Smooth muscle cell (in vitro differentiated cells): ENCODE measurements at regions not wholly inside any gene's neighbourhood (a gene's known extent, or its start where the extent isn't known, plus 50 kb on each side); places are given as distances from the start of the nearest gene placed in this dataset.

ENCODE experiments used
- DNase-seq: peaks from one replicate; lab custom pipeline; 2025; ENCODE audit not compliant: unreplicated experiment; lab: John Stamatoyannopoulos, UW
- H2AFZ ChIP-seq: fragments of 200-600 bp; sonication (generic); 2 replicates; pipeline ENCODE4 v1.6.0; 2016; ENCODE audit warnings: antibody characterized with exemption, low read depth, mild to moderate bottlenecking
- H3F3A ChIP-seq: fragments of 200-600 bp; sonication (generic); 2 replicates; pipeline ENCODE4 v1.6.0; 2017; ENCODE audit warnings: antibody characterized with exemption, low read depth
- H3K27ac ChIP-seq: fragments of 200-600 bp; sonication (generic); 2 replicates; pipeline ENCODE4 v1.5.1; 2016; ENCODE audit warnings: low read depth, mild to moderate bottlenecking
- H3K27me3 ChIP-seq: fragments of 200-600 bp; sonication (generic); 2 replicates; pipeline ENCODE4 v1.6.1; 2016; ENCODE audit warnings: low read depth, mild to moderate bottlenecking
- H3K36me3 ChIP-seq: fragments of 200-600 bp; sonication (generic); 2 replicates; pipeline ENCODE4 v1.5.1; 2016; ENCODE audit warnings: low read depth
- H3K4me1 ChIP-seq: fragments of 200-600 bp; sonication (generic); 2 replicates; pipeline ENCODE4 v1.5.1; 2016; ENCODE audit warnings: low read depth
- H3K4me2 ChIP-seq: fragments of 200-600 bp; sonication (generic); 2 replicates; pipeline ENCODE4 v1.6.0; 2016; ENCODE audit warnings: mild to moderate bottlenecking
- H3K4me3 ChIP-seq: fragments of 200-600 bp; sonication (generic); 2 replicates; pipeline ENCODE4 v1.5.1; 2016; ENCODE audit warnings: mild to moderate bottlenecking
- H3K79me2 ChIP-seq: fragments of 200-600 bp; sonication (generic); 2 replicates; pipeline ENCODE4 v1.6.0; 2016; ENCODE audit warnings: low read depth, mild to moderate bottlenecking
- H3K9ac ChIP-seq: fragments of 200-600 bp; sonication (generic); 2 replicates; pipeline ENCODE4 v1.6.0; 2016; ENCODE audit warnings: low read depth
- H3K9me3 ChIP-seq: fragments of 200-600 bp; sonication (generic); replicated peaks from 2 replicates; pipeline ENCODE4 v1.5.1; 2016; ENCODE audit warnings: low read depth
- H4K20me1 ChIP-seq: fragments of 200-600 bp; sonication (generic); 2 replicates; pipeline ENCODE4 v1.6.0; 2016; ENCODE audit warnings: low read depth
- CTCF ChIP-seq: fragments of 200-600 bp; sonication (generic); IDR thresholded peaks from 2 replicates; pipeline ENCODE4 v1.5.1; 2017; ENCODE audit warnings: borderline replicate concordance, mild to moderate bottlenecking, antibody characterized with exemption; ENCODE audit not compliant: insufficient read depth, poor library complexity, severe bottlenecking
- WGBS: methylation state at CpG from one replicate; pipeline ENCODE4 v1.1.7; 2016; ENCODE audit warnings: low lambda C conversion rate; 5-methylcytosine and 5-hydroxymethylcytosine counted together

GRCh38 chr2:172339371-172340010 lies 87.9 kb upstream of the ITGA6 start:
- DNase-seq: no peak
- H3K27me3 ChIP-seq: no peaks in the 10 kb centered on the region
- no peaks in the 10 kb centered on the region for H3K9me3 ChIP-seq
- no peak for TF ChIP-seq CTCF
- WGBS: 57% methylated on average over 6 of the region's 6 CpGs
- no peaks in the 10 kb centered on the region for H4K20me1 ChIP-seq
- H3K27ac ChIP-seq: no peak overlapping the region
- no peaks in the 10 kb centered on the region for H3K36me3 ChIP-seq
- no peak overlapping the region for H3K4me2 ChIP-seq
- H3K4me3 ChIP-seq: no peak overlapping the region
- H3K79me2 ChIP-seq: no peaks in the 10 kb centered on the region
- no peak overlapping the region for H3K9ac ChIP-seq
- H3K4me1 ChIP-seq: no peaks in the 10 kb centered on the region
- H2AFZ ChIP-seq: no peak overlapping the region
- no peaks in the 10 kb centered on the region for H3F3A ChIP-seq

- Histone ChIP-seq H3K36me3 (no peaks in the 10 kb centered on the region), H3K27ac (no peak overlapping the region), H3K9ac (no peak overlapping the region)
Measured at GRCh38 chr2:172340394-172340793, 87.0 kb upstream of the ITGA6 start.

GRCh38 chr2:172342078-172342477 lies 85.3 kb upstream of the ITGA6 start:
- Histone ChIP-seq H3F3A (no peaks in the 10 kb centered on the region), H3K4me1 (no peaks in the 10 kb centered on the region), H3K27ac (no peak overlapping the region), H3K36me3 (no peaks in the 10 kb centered on the region), H3K9ac (no peak overlapping the region), H4K20me1 (no peaks in the 10 kb centered on the region), H3K9me3 (no peaks in the 10 kb centered on the region), H3K4me2 (no peak overlapping the region), H3K79me2 (no peaks in the 10 kb centered on the region), H2AFZ (no peak overlapping the region), H3K4me3 (no peak overlapping the region), H3K27me3 (no peaks in the 10 kb centered on the region)
- 96% methylated on average over 2 of the region's 3 CpGs for WGBS
- TF ChIP-seq CTCF: no peak
- no peak for DNase-seq

More at GRCh38 chr2:172340394-172340793, 87.0 kb upstream of the ITGA6 start:
- Histone ChIP-seq H3K4me1 (no peaks in the 10 kb centered on the region), H2AFZ (no peak overlapping the region), H3F3A (no peaks in the 10 kb centered on the region), H3K9me3 (no peaks in the 10 kb centered on the region), H4K20me1 (no peaks in the 10 kb centered on the region), H3K79me2 (no peaks in the 10 kb centered on the region), H3K4me2 (no peak overlapping the region), H3K4me3 (no peak overlapping the region), H3K27me3 (no peaks in the 10 kb centered on the region)
- DNase-seq: no peak
- TF ChIP-seq CTCF: no peak
- 72% methylated on average over 4 of the region's 4 CpGs for WGBS

- Histone ChIP-seq H3K27me3 (no peaks in the 10 kb centered on the region), H3K9ac (no peak overlapping the region), H3K27ac (no peak overlapping the region), H3K9me3 (no peaks in the 10 kb centered on the region), H3K4me1 (no peaks in the 10 kb centered on the region), H3K4me2 (no peak overlapping the region), H3K79me2 (no peaks in the 10 kb centered on the region), H3K36me3 (no peaks in the 10 kb centered on the region), H3F3A (no peaks in the 10 kb centered on the region), H3K4me3 (no peak overlapping the region), H4K20me1 (no peaks in the 10 kb centered on the region), H2AFZ (no peak overlapping the region)
- DNase-seq: no peak
- no peak for TF ChIP-seq CTCF
- 48% methylated on average over 3 of the region's 3 CpGs for WGBS
Measured at GRCh38 chr2:172342611-172343010, 84.8 kb upstream of the ITGA6 start.
